ENCODE measurements at regions not wholly inside any gene's neighbourhood (a gene's known extent, or its start where the extent isn't known, plus 50 kb on each side); places are given as distances from the start of the nearest gene placed in this dataset.
A peak's percentile ranks its signal among the peaks of the same experiment; 100 is the strongest.
"Not testable (repeated sequence)": the region's sequence is repeated elsewhere in the genome, so short reads cannot be mapped to it uniquely, and the experiment has no call there.

GRCh38 chr1:119266858-119267257, 101.7 kb upstream of the HAO2 start:
- H3K27me3 ChIP-seq (replicated peaks in 2 of 5; ENCODE audit: control insufficient read depth in 4 of 5, insufficient read depth in 5 of 5, low read length in 4 of 5): no peaks in the 10 kb centered on the region
- WGBS (ENCODE audit: insufficient coverage): no CpG with 5 or more reads among the region's 3 CpGs
- no peak for DNase-seq
- no peaks in the 10 kb centered on the region for H3K36me3 ChIP-seq (ENCODE audit: control insufficient read depth in 4 of 4, insufficient read depth in 4 of 4, low read length in 3 of 4)
- ChIA-PET CTCF (interaction anchor here (2.8 kb wide), 1 partner anchor 9 kb away, joined by 18 read pairs; no protein-coding TSS in a partner anchor), POLR2A (no interaction called here)
- no peak overlapping the region for H3K4me3 ChIP-seq (ENCODE audit: control insufficient read depth in 1 of 7, extremely low read depth in 1 of 7, insufficient read depth in 4 of 7, low read depth in 2 of 7, low read length in 6 of 7)
- H3K27ac ChIP-seq (ENCODE audit: insufficient read depth in 1 of 2, low read depth in 1 of 2, low read length in 2 of 2, poor library complexity in 1 of 2, severe bottlenecking in 2 of 2): no peak overlapping the region
- peaks cover 0 to 4% (median 0%) of the 10 kb centered on the region in 5 experiments for H3K9me3 ChIP-seq (ENCODE audit: control extremely low read depth in 1 of 5, control insufficient read depth in 4 of 5, insufficient read depth in 2 of 5, low read depth in 1 of 5, low read length in 4 of 5)
- H3K4me1 ChIP-seq (ENCODE audit: control extremely low read depth in 1 of 4, control insufficient read depth in 4 of 4, insufficient read depth in 4 of 4, low read length in 3 of 4): no peaks in the 10 kb centered on the region

- H3K4me3 ChIP-seq (ENCODE audit: control insufficient read depth in 1 of 7, extremely low read depth in 1 of 7, insufficient read depth in 4 of 7, low read depth in 2 of 7, low read length in 6 of 7); H3K36me3 ChIP-seq (ENCODE audit: control insufficient read depth in 4 of 4, insufficient read depth in 4 of 4, low read length in 3 of 4); H3K27me3 ChIP-seq (replicated peaks in 2 of 5; ENCODE audit: control insufficient read depth in 4 of 5, insufficient read depth in 5 of 5, low read length in 4 of 5); H3K4me1 ChIP-seq (ENCODE audit: control extremely low read depth in 1 of 4, control insufficient read depth in 4 of 4, insufficient read depth in 4 of 4, low read length in 3 of 4); POLR2A ChIA-PET; H3K27ac ChIP-seq (ENCODE audit: insufficient read depth in 1 of 2, low read depth in 1 of 2, low read length in 2 of 2, poor library complexity in 1 of 2, severe bottlenecking in 2 of 2); DNase-seq; H3K9me3 ChIP-seq (ENCODE audit: control extremely low read depth in 1 of 5, control insufficient read depth in 4 of 5, insufficient read depth in 2 of 5, low read depth in 1 of 5, low read length in 4 of 5): not testable (repeated sequence)
- WGBS (ENCODE audit: insufficient coverage): 92% methylated on average over 2 of the region's 4 CpGs
- CTCF ChIA-PET: interaction anchor here (2.8 kb wide), 1 partner anchor 8 kb away, joined by 18 read pairs; no protein-coding TSS in a partner anchor
Measured at GRCh38 chr1:119267288-119267687, 101.3 kb upstream of the HAO2 start.

- ChIA-PET POLR2A (no interaction called here), CTCF (no interaction called here)
- peaks cover 0 to 4% (median 0%) of the 10 kb centered on the region in 5 experiments for H3K9me3 ChIP-seq (ENCODE audit: control extremely low read depth in 1 of 5, control insufficient read depth in 4 of 5, insufficient read depth in 2 of 5, low read depth in 1 of 5, low read length in 4 of 5)
- H3K4me3 ChIP-seq (ENCODE audit: control insufficient read depth in 1 of 7, extremely low read depth in 1 of 7, insufficient read depth in 4 of 7, low read depth in 2 of 7, low read length in 6 of 7): no peak overlapping the region
- no CpG with 5 or more reads among the region's 1 CpG for WGBS (ENCODE audit: insufficient coverage)
- H3K27me3 ChIP-seq (replicated peaks in 2 of 5; ENCODE audit: control insufficient read depth in 4 of 5, insufficient read depth in 5 of 5, low read length in 4 of 5): peaks cover 0 to 3% (median 0%) of the 10 kb centered on the region in 5 experiments
- no peaks in the 10 kb centered on the region for H3K36me3 ChIP-seq (ENCODE audit: control insufficient read depth in 4 of 4, insufficient read depth in 4 of 4, low read length in 3 of 4)
- no peaks in the 10 kb centered on the region for H3K4me1 ChIP-seq (ENCODE audit: control extremely low read depth in 1 of 4, control insufficient read depth in 4 of 4, insufficient read depth in 4 of 4, low read length in 3 of 4)
- no peak overlapping the region for H3K27ac ChIP-seq (ENCODE audit: insufficient read depth in 1 of 2, low read depth in 1 of 2, low read length in 2 of 2, poor library complexity in 1 of 2, severe bottlenecking in 2 of 2)
- no peak for DNase-seq
Measured at GRCh38 chr1:119268879-119269278, 99.7 kb upstream of the HAO2 start.

GRCh38 chr1:119275145-119276134, 93.1 kb upstream of the HAO2 start:
- H3K27ac ChIP-seq (ENCODE audit: insufficient read depth in 1 of 2, low read depth in 1 of 2, low read length in 2 of 2, poor library complexity in 1 of 2, severe bottlenecking in 2 of 2): no peak overlapping the region
- WGBS (ENCODE audit: insufficient coverage): no CpG with 5 or more reads among the region's 6 CpGs
- CTCF ChIA-PET: interaction anchor here (0.6 to 3.3 kb wide), 14 partner anchors 10 to 98 kb away, joined by 3 to 29 read pairs (median 4); partner anchors contain the start of gene HAO2
- peak; percentile 48 to 71 (median 62) for DNase-seq
- no peaks in the 10 kb centered on the region for H3K4me1 ChIP-seq (ENCODE audit: control extremely low read depth in 1 of 4, control insufficient read depth in 4 of 4, insufficient read depth in 4 of 4, low read length in 3 of 4)
- POLR2A ChIA-PET: no interaction called here
- no peaks in the 10 kb centered on the region for H3K36me3 ChIP-seq (ENCODE audit: control insufficient read depth in 4 of 4, insufficient read depth in 4 of 4, low read length in 3 of 4)
- no peaks in the 10 kb centered on the region for H3K9me3 ChIP-seq (ENCODE audit: control extremely low read depth in 1 of 5, control insufficient read depth in 4 of 5, insufficient read depth in 2 of 5, low read depth in 1 of 5, low read length in 4 of 5)
- H3K4me3 ChIP-seq (ENCODE audit: control insufficient read depth in 1 of 7, extremely low read depth in 1 of 7, insufficient read depth in 4 of 7, low read depth in 2 of 7, low read length in 6 of 7): no peak overlapping the region
- H3K27me3 ChIP-seq (replicated peaks in 2 of 5; ENCODE audit: control insufficient read depth in 4 of 5, insufficient read depth in 5 of 5, low read length in 4 of 5): peaks cover 0 to 12% (median 0%) of the 10 kb centered on the region in 5 experiments

- Histone ChIP-seq H3K36me3 (ENCODE audit: control insufficient read depth in 4 of 4, insufficient read depth in 4 of 4, low read length in 3 of 4) (no peaks in the 10 kb centered on the region), H3K4me1 (ENCODE audit: control extremely low read depth in 1 of 4, control insufficient read depth in 4 of 4, insufficient read depth in 4 of 4, low read length in 3 of 4) (no peaks in the 10 kb centered on the region), H3K4me3 (ENCODE audit: control insufficient read depth in 1 of 7, extremely low read depth in 1 of 7, insufficient read depth in 4 of 7, low read depth in 2 of 7, low read length in 6 of 7) (no peak overlapping the region), H3K27ac (ENCODE audit: insufficient read depth in 1 of 2, low read depth in 1 of 2, low read length in 2 of 2, poor library complexity in 1 of 2, severe bottlenecking in 2 of 2) (no peak overlapping the region), H3K27me3 (replicated peaks in 2 of 5; ENCODE audit: control insufficient read depth in 4 of 5, insufficient read depth in 5 of 5, low read length in 4 of 5) (peaks cover 0 to 12% (median 0%) of the 10 kb centered on the region in 5 experiments), H3K9me3 (ENCODE audit: control extremely low read depth in 1 of 5, control insufficient read depth in 4 of 5, insufficient read depth in 2 of 5, low read depth in 1 of 5, low read length in 4 of 5) (no peaks in the 10 kb centered on the region)
- POLR2A ChIA-PET: no interaction called here
- CTCF ChIA-PET: interaction anchor here (0.9 to 3.3 kb wide), 4 partner anchors 11 to 91 kb away, joined by 3 to 29 read pairs (median 17); partner anchors contain the start of gene HAO2
- DNase-seq: no peak
- no CpG with 5 or more reads among the region's 1 CpG for WGBS (ENCODE audit: insufficient coverage)
Measured at GRCh38 chr1:119276558-119276957, 92.0 kb upstream of the HAO2 start.

GRCh38 chr1:119279456-119280381, 88.9 kb upstream of the HAO2 start:
- POLR2A ChIA-PET: no interaction called here
- Histone ChIP-seq H3K9me3 (ENCODE audit: control extremely low read depth in 1 of 5, control insufficient read depth in 4 of 5, insufficient read depth in 2 of 5, low read depth in 1 of 5, low read length in 4 of 5) (no peaks in the 10 kb centered on the region), H3K4me3 (ENCODE audit: control insufficient read depth in 1 of 7, extremely low read depth in 1 of 7, insufficient read depth in 4 of 7, low read depth in 2 of 7, low read length in 6 of 7) (no peak overlapping the region), H3K27me3 (replicated peaks in 2 of 5; ENCODE audit: control insufficient read depth in 4 of 5, insufficient read depth in 5 of 5, low read length in 4 of 5) (peaks cover 0 to 4% (median 0%) of the 10 kb centered on the region in 5 experiments), H3K27ac (ENCODE audit: insufficient read depth in 1 of 2, low read depth in 1 of 2, low read length in 2 of 2, poor library complexity in 1 of 2, severe bottlenecking in 2 of 2) (no peak overlapping the region), H3K4me1 (ENCODE audit: control extremely low read depth in 1 of 4, control insufficient read depth in 4 of 4, insufficient read depth in 4 of 4, low read length in 3 of 4) (no peaks in the 10 kb centered on the region), H3K36me3 (ENCODE audit: control insufficient read depth in 4 of 4, insufficient read depth in 4 of 4, low read length in 3 of 4) (no peaks in the 10 kb centered on the region)
- DNase-seq: no peak
- 100% methylated on average over 4 of the region's 8 CpGs for whole genome bisulfite sequencing (ENCODE audit: insufficient coverage)
- CTCF ChIA-PET: no interaction called here
